RWPE2 (cell line): ENCODE measurements at regions not wholly inside any gene's neighbourhood (a gene's known extent, or its start where the extent isn't known, plus 50 kb on each side); places are given as distances from the start of the nearest gene placed in this dataset.

ENCODE experiments used
- ATAC-seq: fragments of 200-7000 bp; cut with Tn5 transposase; 3 replicates; pipeline ENCODE4 v1.9.1; 2021; ENCODE audit warnings: low read depth
- DNase-seq: peaks from one replicate; pipeline ENCODE4 v3.0.0-alpha.2; 2020; ENCODE audit warnings: low spot score
- H3K27ac ChIP-seq: fragments of 450-650 bp; 2 replicates; pipeline ENCODE4 v1.5.1; 2017; ENCODE audit warnings: mild to moderate bottlenecking; ENCODE audit not compliant: poor library complexity, severe bottlenecking
- H3K27me3 ChIP-seq: fragments of 250-450 bp; sonication (Bioruptor Pico); 2 replicates; pipeline ENCODE4 v1.5.1; 2021; ENCODE audit warnings: mild to moderate bottlenecking, moderate library complexity; ENCODE audit not compliant: insufficient read depth, poor library complexity, severe bottlenecking
- H3K36me3 ChIP-seq: fragments of 250-450 bp; sonication (Bioruptor Pico); 2 replicates; pipeline ENCODE4 v1.5.1; 2020; ENCODE audit warnings: low read depth, mild to moderate bottlenecking, moderate library complexity
- H3K4me1 ChIP-seq: fragments of 250-450 bp; sonication (Bioruptor Pico); 2 replicates; pipeline ENCODE4 v1.5.1; 2021; ENCODE audit warnings: mild to moderate bottlenecking, moderate library complexity; ENCODE audit not compliant: insufficient read depth, poor library complexity, severe bottlenecking
- H3K4me3 ChIP-seq: fragments of 250-450 bp; sonication (Bioruptor Pico); 2 replicates; pipeline ENCODE4 v1.5.1; 2021; ENCODE audit warnings: mild to moderate bottlenecking, moderate library complexity; ENCODE audit not compliant: severe bottlenecking
- H3K9me3 ChIP-seq: fragments of 250-450 bp; sonication (Bioruptor Pico); 2 replicates; pipeline ENCODE4 v1.5.1; 2021; ENCODE audit warnings: mild to moderate bottlenecking, moderate library complexity; ENCODE audit not compliant: severe bottlenecking
- TF ChIP-seq, protein P1 (sequence below): fragments of 450-650 bp; IDR thresholded peaks from one replicate; pipeline ENCODE4 v1.5.1; 2017; ENCODE audit warnings: mild to moderate bottlenecking, moderate library complexity; ENCODE audit not compliant: poor library complexity, severe bottlenecking

DNA sequence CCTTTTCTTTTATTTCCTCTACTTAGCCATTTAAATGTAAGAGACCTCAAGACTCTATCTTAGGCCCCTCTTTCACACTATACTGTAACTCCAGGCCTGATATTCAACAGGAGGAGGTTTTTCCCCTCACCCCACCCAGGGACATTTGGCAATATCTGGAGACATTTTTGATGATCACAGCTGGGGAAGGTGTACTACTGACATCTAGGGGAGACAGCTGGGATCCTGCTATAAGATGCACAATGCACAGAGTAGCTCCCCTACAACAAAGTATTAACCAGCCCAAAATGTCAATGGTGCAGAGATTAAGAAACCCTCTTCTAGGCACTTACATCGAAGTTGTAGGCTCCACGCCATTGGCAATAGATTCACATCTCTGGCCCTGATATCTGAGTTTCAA is 517.5 kb upstream of the UBE2E2 start:
- no peak overlapping the region for H3K4me3 ChIP-seq
- H3K4me1 ChIP-seq: no peaks in the 10 kb centered on the region
- TF ChIP-seq, protein P1, sequence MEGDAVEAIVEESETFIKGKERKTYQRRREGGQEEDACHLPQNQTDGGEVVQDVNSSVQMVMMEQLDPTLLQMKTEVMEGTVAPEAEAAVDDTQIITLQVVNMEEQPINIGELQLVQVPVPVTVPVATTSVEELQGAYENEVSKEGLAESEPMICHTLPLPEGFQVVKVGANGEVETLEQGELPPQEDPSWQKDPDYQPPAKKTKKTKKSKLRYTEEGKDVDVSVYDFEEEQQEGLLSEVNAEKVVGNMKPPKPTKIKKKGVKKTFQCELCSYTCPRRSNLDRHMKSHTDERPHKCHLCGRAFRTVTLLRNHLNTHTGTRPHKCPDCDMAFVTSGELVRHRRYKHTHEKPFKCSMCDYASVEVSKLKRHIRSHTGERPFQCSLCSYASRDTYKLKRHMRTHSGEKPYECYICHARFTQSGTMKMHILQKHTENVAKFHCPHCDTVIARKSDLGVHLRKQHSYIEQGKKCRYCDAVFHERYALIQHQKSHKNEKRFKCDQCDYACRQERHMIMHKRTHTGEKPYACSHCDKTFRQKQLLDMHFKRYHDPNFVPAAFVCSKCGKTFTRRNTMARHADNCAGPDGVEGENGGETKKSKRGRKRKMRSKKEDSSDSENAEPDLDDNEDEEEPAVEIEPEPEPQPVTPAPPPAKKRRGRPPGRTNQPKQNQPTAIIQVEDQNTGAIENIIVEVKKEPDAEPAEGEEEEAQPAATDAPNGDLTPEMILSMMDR: peak; percentile 58
- H3K9me3 ChIP-seq: no peaks in the 10 kb centered on the region
- H3K27ac ChIP-seq: no peak overlapping the region
- no peak for DNase-seq
- no peaks in the 10 kb centered on the region for H3K36me3 ChIP-seq
- no peaks in the 10 kb centered on the region for H3K27me3 ChIP-seq
- ATAC-seq: peak; percentile 61; the same call in 2 of the 3 replicates

DNA sequence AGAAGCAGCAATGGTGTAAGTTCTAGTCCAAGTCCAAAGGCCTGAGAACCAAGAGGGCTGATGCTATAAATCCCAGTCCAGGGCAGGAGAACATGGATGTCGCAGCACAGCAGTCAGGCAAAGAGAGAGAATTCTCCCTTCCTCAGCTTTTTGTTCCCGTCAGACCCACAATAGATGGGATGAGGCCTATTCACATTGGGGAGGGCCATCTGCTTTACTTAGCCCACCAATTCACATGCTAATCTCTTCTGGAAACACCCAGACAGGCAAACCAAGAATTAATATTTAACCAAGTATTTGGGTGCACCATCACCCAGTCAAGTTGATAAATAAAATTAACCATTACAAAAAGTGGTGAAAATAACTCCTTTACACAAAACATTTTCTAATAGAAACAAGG is 511.7 kb upstream of the UBE2E2 start:
- no peak for DNase-seq
- no peak overlapping the region for H3K27ac ChIP-seq
- H3K27me3 ChIP-seq: no peaks in the 10 kb centered on the region
- TF ChIP-seq, protein P1: no peak
- no peak overlapping the region for H3K4me3 ChIP-seq
- no peaks in the 10 kb centered on the region for H3K36me3 ChIP-seq
- H3K4me1 ChIP-seq: no peaks in the 10 kb centered on the region
- H3K9me3 ChIP-seq: no peaks in the 10 kb centered on the region
- ATAC-seq: no peak

DNA sequence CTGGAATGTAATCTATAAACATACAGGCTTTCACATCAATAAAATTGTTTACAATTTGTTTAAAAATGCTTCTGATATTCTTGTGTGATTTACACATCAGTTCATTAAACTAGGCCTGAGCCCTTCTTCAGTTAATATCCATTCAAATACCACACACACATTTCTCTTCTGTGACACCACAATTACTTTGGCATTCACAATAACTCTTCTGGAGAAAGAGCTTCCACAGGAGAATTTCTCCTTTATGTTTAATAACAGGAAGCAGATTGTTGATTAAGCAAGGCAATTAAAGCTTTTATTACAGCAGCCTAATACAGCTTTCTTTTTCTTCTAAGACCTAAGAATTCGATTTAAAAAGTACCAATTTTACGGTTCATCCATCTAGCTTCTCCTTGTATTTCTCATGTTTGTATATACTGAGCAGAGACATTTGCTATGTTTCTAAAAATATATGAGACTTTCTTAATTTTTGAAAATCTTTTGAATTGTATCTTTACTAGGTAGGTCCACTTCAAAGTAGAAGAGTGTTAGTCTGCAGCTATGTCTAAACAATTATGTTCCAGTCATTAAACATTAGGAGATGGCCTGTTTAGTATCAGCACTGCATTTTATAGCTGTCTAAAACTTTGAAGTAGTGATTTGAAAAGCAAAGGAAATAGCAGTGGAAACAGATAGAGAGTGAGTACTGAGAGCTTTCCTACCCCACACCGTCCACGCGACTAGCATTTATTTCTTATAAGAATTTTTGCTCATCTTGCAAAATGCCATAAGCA is 511.1 kb upstream of the UBE2E2 start:
- Histone ChIP-seq H3K4me3 (no peak overlapping the region), H3K27ac (no peak overlapping the region), H3K4me1 (no peaks in the 10 kb centered on the region), H3K27me3 (no peaks in the 10 kb centered on the region), H3K36me3 (no peaks in the 10 kb centered on the region), H3K9me3 (no peaks in the 10 kb centered on the region)
- no peak for ATAC-seq
- DNase-seq: no peak
- TF ChIP-seq, protein P1: no peak

DNA sequence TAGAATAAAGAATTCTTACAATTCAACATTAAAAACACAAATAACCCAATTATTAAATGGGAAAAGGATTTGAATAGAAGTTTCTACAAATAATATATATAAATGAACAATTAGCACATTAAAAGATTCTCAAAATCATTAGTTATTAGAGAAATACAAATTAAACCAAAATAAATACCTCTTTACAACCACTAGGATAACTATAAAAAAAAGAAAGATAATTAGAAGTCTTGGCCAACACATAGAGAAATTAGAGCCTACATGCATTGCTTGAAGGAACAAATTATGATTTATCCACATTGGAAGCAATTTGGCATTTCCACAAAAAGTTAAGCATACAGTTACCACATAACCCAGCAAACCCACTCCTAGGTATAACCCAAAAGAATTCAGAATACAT is 502.3 kb upstream of the UBE2E2 start:
- no peaks in the 10 kb centered on the region for H3K4me1 ChIP-seq
- H3K4me3 ChIP-seq: no peak overlapping the region
- TF ChIP-seq, protein P1: no peak
- H3K27ac ChIP-seq: no peak overlapping the region
- no peaks in the 10 kb centered on the region for H3K27me3 ChIP-seq
- ATAC-seq (no peak), DNase-seq (no peak)
- H3K36me3 ChIP-seq: no peaks in the 10 kb centered on the region
- no peaks in the 10 kb centered on the region for H3K9me3 ChIP-seq

DNA sequence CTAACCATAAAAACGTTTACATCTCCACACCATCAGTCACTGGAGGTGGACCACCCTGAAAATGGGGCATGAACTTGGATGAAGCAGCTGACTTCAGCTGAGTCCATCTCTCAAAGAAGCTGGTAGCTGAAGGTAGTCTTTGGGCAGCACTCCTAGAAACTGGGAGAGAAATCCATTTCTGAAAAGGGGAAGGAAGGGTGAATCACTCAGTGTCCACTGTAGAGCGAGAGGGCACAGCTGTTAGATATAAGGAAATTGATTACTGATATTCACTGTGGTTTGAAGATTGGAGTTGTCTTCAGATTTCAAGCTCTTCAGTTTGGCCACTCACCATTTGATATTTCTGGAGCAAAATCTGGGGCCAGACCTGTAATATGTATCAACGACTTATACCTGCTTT is 499.0 kb upstream of the UBE2E2 start:
- no peak for ATAC-seq
- TF ChIP-seq, protein P1: no peak
- DNase-seq: no peak

More for the DNA sequence above, 499.0 kb upstream of the UBE2E2 start:
- H3K36me3 ChIP-seq: no peaks in the 10 kb centered on the region
- no peaks in the 10 kb centered on the region for H3K27me3 ChIP-seq
- H3K4me3 ChIP-seq: no peak overlapping the region
- H3K9me3 ChIP-seq: no peaks in the 10 kb centered on the region
- no peaks in the 10 kb centered on the region for H3K4me1 ChIP-seq
- H3K27ac ChIP-seq: no peak overlapping the region
